ENCODE measurements at regions not wholly inside any gene's neighbourhood (a gene's known extent, or its start where the extent isn't known, plus 50 kb on each side); places are given as distances from the start of the nearest gene placed in this dataset.
"Not testable (repeated sequence)": the region's sequence is repeated elsewhere in the genome, so short reads cannot be mapped to it uniquely, and the experiment has no call there.

GRCh38 chr15:26126819-26127387 is 263.8 kb upstream of the ATP10A start:
- H3K27me3 ChIP-seq (ENCODE audit: insufficient read depth, low read length) = peaks cover 2% of the 10 kb centered on the region; the same call in 1 of the 2 replicates
- no peak overlapping the region for H3K4me3 ChIP-seq (ENCODE audit: low read length)
- H3K36me3 ChIP-seq (ENCODE audit: insufficient read depth, low read length) = no peaks in the 10 kb centered on the region
- H3K27ac ChIP-seq (ENCODE audit: low read depth, low read length) = no peak overlapping the region
- H3K4me1 ChIP-seq (ENCODE audit: insufficient read depth, low read length) = peaks cover 25% of the 10 kb centered on the region
- no peak overlapping the region for H3K9ac ChIP-seq (ENCODE audit: low read depth, low read length)
- 99% methylated on average over 3 of the region's 3 CpGs for WGBS
- H3K9me3 ChIP-seq (ENCODE audit: insufficient read depth, low read depth, low read length) = no peaks in the 10 kb centered on the region

GRCh38 chr15:26126070-26126469 is 262.9 kb upstream of the ATP10A start:
- WGBS = 87% methylated on average over 6 of the region's 6 CpGs
- Histone ChIP-seq H3K27me3 (ENCODE audit: insufficient read depth, low read length) (no peaks in the 10 kb centered on the region; the same call in 1 of the 2 replicates), H3K27ac (ENCODE audit: low read depth, low read length) (no peak overlapping the region), H3K4me3 (ENCODE audit: low read length) (no peak overlapping the region), H3K4me1 (ENCODE audit: insufficient read depth, low read length) (peaks cover 18% of the 10 kb centered on the region), H3K9ac (ENCODE audit: low read depth, low read length) (no peak overlapping the region), H3K36me3 (ENCODE audit: insufficient read depth, low read length) (no peaks in the 10 kb centered on the region), H3K9me3 (ENCODE audit: insufficient read depth, low read depth, low read length) (no peaks in the 10 kb centered on the region)

- Histone ChIP-seq H3K4me3 (ENCODE audit: low read length) (no peak overlapping the region), H3K9ac (ENCODE audit: low read depth, low read length) (no peak overlapping the region), H3K27ac (ENCODE audit: low read depth, low read length) (no peak overlapping the region), H3K4me1 (ENCODE audit: insufficient read depth, low read length) (peaks cover 17% of the 10 kb centered on the region), H3K9me3 (ENCODE audit: insufficient read depth, low read depth, low read length) (no peaks in the 10 kb centered on the region), H3K27me3 (ENCODE audit: insufficient read depth, low read length) (no peaks in the 10 kb centered on the region), H3K36me3 (ENCODE audit: insufficient read depth, low read length) (no peaks in the 10 kb centered on the region)
- 94% methylated on average over 12 of the region's 12 CpGs for WGBS
Measured at GRCh38 chr15:26125664-26126063, 262.5 kb upstream of the ATP10A start.

- Histone ChIP-seq H3K27ac (ENCODE audit: low read depth, low read length) (no peak overlapping the region), H3K4me1 (ENCODE audit: insufficient read depth, low read length) (no peaks in the 10 kb centered on the region), H3K9ac (ENCODE audit: low read depth, low read length) (no peak overlapping the region), H3K4me3 (ENCODE audit: low read length) (no peak overlapping the region), H3K27me3 (ENCODE audit: insufficient read depth, low read length) (no peaks in the 10 kb centered on the region), H3K36me3 (ENCODE audit: insufficient read depth, low read length) (no peaks in the 10 kb centered on the region), H3K9me3 (ENCODE audit: insufficient read depth, low read depth, low read length) (no peaks in the 10 kb centered on the region)
- WGBS = 98% methylated on average over 6 of the region's 6 CpGs
Measured at GRCh38 chr15:26119322-26119721, 256.2 kb upstream of the ATP10A start.

GRCh38 chr15:26115229-26115943 is 252.3 kb upstream of the ATP10A start:
- no peak overlapping the region for H3K27ac ChIP-seq (ENCODE audit: low read depth, low read length)

GRCh38 chr15:26114128-26114527 is 251.0 kb upstream of the ATP10A start:
- not testable (repeated sequence) for H3K27ac ChIP-seq (ENCODE audit: low read depth, low read length); H3K4me1 ChIP-seq (ENCODE audit: insufficient read depth, low read length); H3K36me3 ChIP-seq (ENCODE audit: insufficient read depth, low read length); H3K4me3 ChIP-seq (ENCODE audit: low read length); H3K27me3 ChIP-seq (ENCODE audit: insufficient read depth, low read length); H3K9ac ChIP-seq (ENCODE audit: low read depth, low read length); H3K9me3 ChIP-seq (ENCODE audit: insufficient read depth, low read depth, low read length)
- 82% methylated on average over 8 of the region's 8 CpGs for WGBS

More at GRCh38 chr15:26115229-26115943, 252.3 kb upstream of the ATP10A start:
- H3K4me3 ChIP-seq (ENCODE audit: low read length) = no peak overlapping the region
- H3K9me3 ChIP-seq (ENCODE audit: insufficient read depth, low read depth, low read length) = no peaks in the 10 kb centered on the region
- no peaks in the 10 kb centered on the region for H3K4me1 ChIP-seq (ENCODE audit: insufficient read depth, low read length)
- no peak overlapping the region for H3K9ac ChIP-seq (ENCODE audit: low read depth, low read length)
- H3K36me3 ChIP-seq (ENCODE audit: insufficient read depth, low read length) = no peaks in the 10 kb centered on the region
- WGBS = 87% methylated on average over 8 of the region's 9 CpGs
- H3K27me3 ChIP-seq (ENCODE audit: insufficient read depth, low read length) = no peaks in the 10 kb centered on the region

- H3K9me3 ChIP-seq (ENCODE audit: insufficient read depth, low read depth, low read length) = no peaks in the 10 kb centered on the region
- WGBS = 88% methylated on average over 10 of the region's 10 CpGs
- no peaks in the 10 kb centered on the region for H3K27me3 ChIP-seq (ENCODE audit: insufficient read depth, low read length)
- H3K9ac ChIP-seq (ENCODE audit: low read depth, low read length) = no peak overlapping the region
- no peak overlapping the region for H3K27ac ChIP-seq (ENCODE audit: low read depth, low read length)
- H3K36me3 ChIP-seq (ENCODE audit: insufficient read depth, low read length) = no peaks in the 10 kb centered on the region
- H3K4me1 ChIP-seq (ENCODE audit: insufficient read depth, low read length) = no peaks in the 10 kb centered on the region
- H3K4me3 ChIP-seq (ENCODE audit: low read length) = no peak overlapping the region
Measured at GRCh38 chr15:26113296-26113695, 250.2 kb upstream of the ATP10A start.

GRCh38 chr15:26109203-26109602 is 246.1 kb upstream of the ATP10A start:
- WGBS = 94% methylated on average over 4 of the region's 4 CpGs
- H3K4me3 ChIP-seq (ENCODE audit: low read length) = no peak overlapping the region
- H3K27me3 ChIP-seq (ENCODE audit: insufficient read depth, low read length) = no peaks in the 10 kb centered on the region
- H3K9me3 ChIP-seq (ENCODE audit: insufficient read depth, low read depth, low read length) = peaks cover 20% of the 10 kb centered on the region
- no peak overlapping the region for H3K9ac ChIP-seq (ENCODE audit: low read depth, low read length)
- H3K27ac ChIP-seq (ENCODE audit: low read depth, low read length) = no peak overlapping the region
- no peaks in the 10 kb centered on the region for H3K36me3 ChIP-seq (ENCODE audit: insufficient read depth, low read length)
- no peaks in the 10 kb centered on the region for H3K4me1 ChIP-seq (ENCODE audit: insufficient read depth, low read length)

GRCh38 chr15:26106556-26106955 is 243.4 kb upstream of the ATP10A start:
- 97% methylated on average over 3 of the region's 3 CpGs for WGBS

GRCh38 chr15:26103002-26103404 is 239.9 kb upstream of the ATP10A start:
- Histone ChIP-seq H3K9me3 (ENCODE audit: insufficient read depth, low read depth, low read length) (peaks cover 20% of the 10 kb centered on the region), H3K4me3 (ENCODE audit: low read length) (no peak overlapping the region), H3K27me3 (ENCODE audit: insufficient read depth, low read length) (no peaks in the 10 kb centered on the region), H3K4me1 (ENCODE audit: insufficient read depth, low read length) (peaks cover 17% of the 10 kb centered on the region), H3K27ac (ENCODE audit: low read depth, low read length) (peak overlapping the region; percentile 33; the same call in 1 of the 2 replicates), H3K9ac (ENCODE audit: low read depth, low read length) (no peak overlapping the region), H3K36me3 (ENCODE audit: insufficient read depth, low read length) (no peaks in the 10 kb centered on the region)
- WGBS = 76% methylated on average over 7 of the region's 7 CpGs

More at GRCh38 chr15:26106556-26106955, 243.4 kb upstream of the ATP10A start:
- peaks cover 20% of the 10 kb centered on the region for H3K9me3 ChIP-seq (ENCODE audit: insufficient read depth, low read depth, low read length)
- H3K36me3 ChIP-seq (ENCODE audit: insufficient read depth, low read length) = no peaks in the 10 kb centered on the region
- H3K4me3 ChIP-seq (ENCODE audit: low read length) = no peak overlapping the region
- H3K9ac ChIP-seq (ENCODE audit: low read depth, low read length) = no peak overlapping the region
- no peak overlapping the region for H3K27ac ChIP-seq (ENCODE audit: low read depth, low read length)
- H3K27me3 ChIP-seq (ENCODE audit: insufficient read depth, low read length) = no peaks in the 10 kb centered on the region
- H3K4me1 ChIP-seq (ENCODE audit: insufficient read depth, low read length) = peaks cover 17% of the 10 kb centered on the region

- no peaks in the 10 kb centered on the region for H3K36me3 ChIP-seq (ENCODE audit: insufficient read depth, low read length)
- peaks cover 17% of the 10 kb centered on the region for H3K9me3 ChIP-seq (ENCODE audit: insufficient read depth, low read depth, low read length)
- 61% methylated on average over 4 of the region's 4 CpGs for WGBS
- no peak overlapping the region for H3K9ac ChIP-seq (ENCODE audit: low read depth, low read length)
- peak overlapping the region; percentile 33 for H3K27ac ChIP-seq (ENCODE audit: low read depth, low read length)
- H3K4me1 ChIP-seq (ENCODE audit: insufficient read depth, low read length) = peaks cover 17% of the 10 kb centered on the region
- H3K4me3 ChIP-seq (ENCODE audit: low read length) = no peak overlapping the region
- no peaks in the 10 kb centered on the region for H3K27me3 ChIP-seq (ENCODE audit: insufficient read depth, low read length)
Measured at GRCh38 chr15:26102365-26102764, 239.2 kb upstream of the ATP10A start.

Measured in HUES64 (cell line).